T-cell (primary cell): ENCODE measurements at regions not wholly inside any gene's neighbourhood (a gene's known extent, or its start where the extent isn't known, plus 50 kb on each side); places are given as distances from the start of the nearest gene placed in this dataset.
A peak's percentile ranks its signal among the peaks of the same experiment; 100 is the strongest.

ENCODE experiments used
- ATAC-seq, 4 experiments: fragments of 200-7000 bp in 3 of 4; fragments of 150-1000 bp in 1 of 4; cut with Tn5 transposase; replicated peaks in 1 of 4; 1 replicate in 3 of 4; 2 replicates in 1 of 4; pipeline ENCODE4 v1.10.0; 2021; ENCODE audit warnings: moderate library complexity in 3 of 4, mild to moderate bottlenecking in 2 of 4, moderate number of reproducible peaks in 1 of 4
- CTCF ChIA-PET, 2 donors: fragments of 300-600 bp; sonication (Branson Sonifier 250); formaldehyde crosslinking; loops; one replicate each; lab custom pipeline; 2022; ENCODE audit warnings: antibody characterized with exemption in 2 of 2; lab: Charles Lee
- POLR2A ChIA-PET, 2 donors: fragments of 300-600 bp; sonication (Branson Sonifier 250); formaldehyde crosslinking; loops; one replicate each; lab custom pipeline; 2022; ENCODE audit warnings: antibody characterized with exemption in 2 of 2; lab: Charles Lee
- DNase-seq, 35 experiments: peaks; one replicate each; pipeline versions ENCODE4 v3.0.0 to v3.0.0-alpha.2; 2013 to 2023
- H3K27ac ChIP-seq: one replicate; pipeline ENCODE4 v1.5.1; 2013; ENCODE audit warnings: low read length
- H3K27me3 ChIP-seq, 2 experiments: replicated peaks in 1 of 2; 1 replicate in 1 of 2; 2 replicates in 1 of 2; pipeline versions ENCODE4 v1.6.1 to v1.7.0; 2013; ENCODE audit warnings: low read length in 1 of 2, mixed read lengths in 1 of 2; ENCODE audit not compliant: control insufficient read depth in 2 of 2, insufficient read depth in 2 of 2; ENCODE audit errors: extremely low read depth in 1 of 2
- H3K36me3 ChIP-seq, 2 donors: 1 replicate in 1 of 2; 2 replicates in 1 of 2; pipeline versions ENCODE4 v1.6.1 to v1.7.0; 2013; ENCODE audit warnings: low read length in 1 of 2; ENCODE audit not compliant: control insufficient read depth in 2 of 2, insufficient read depth in 1 of 2; ENCODE audit errors: extremely low read depth in 1 of 2
- H3K4me1 ChIP-seq, 2 experiments: 1 replicate in 1 of 2; 2 replicates in 1 of 2; pipeline versions ENCODE4 v1.6.1 to v1.7.0; 2013; ENCODE audit warnings: low read length in 2 of 2, mixed read lengths in 1 of 2; ENCODE audit not compliant: insufficient read depth in 2 of 2, control insufficient read depth in 1 of 2; ENCODE audit errors: extremely low read depth in 1 of 2
- H3K4me3 ChIP-seq, 2 donors: 1 replicate in 1 of 2; 2 replicates in 1 of 2; pipeline versions ENCODE4 v1.5.1 to v1.7.0; 2013; ENCODE audit warnings: mild to moderate bottlenecking in 2 of 2, low read length in 1 of 2, moderate library complexity in 1 of 2; ENCODE audit not compliant: control insufficient read depth in 1 of 2; ENCODE audit errors: extremely low read depth in 1 of 2
- H3K9me3 ChIP-seq: 2 replicates; pipeline ENCODE4 v1.7.0; 2013
- H3K27ac Mint-ChIP-seq, 2 donors: one replicate each; pipeline ENCODE4 v1.8.0; 2020 to 2021; ENCODE audit warnings: mild to moderate bottlenecking in 2 of 2, mixed read lengths in 2 of 2
- H3K27me3 Mint-ChIP-seq, 2 donors: one replicate each; pipeline ENCODE4 v1.8.0; 2021 to 2022; ENCODE audit warnings: mixed read lengths in 2 of 2
- H3K36me3 Mint-ChIP-seq: one replicate; pipeline ENCODE4 v1.8.0; 2021; ENCODE audit warnings: mixed read lengths
- H3K4me1 Mint-ChIP-seq, 3 donors: one replicate each; pipeline ENCODE4 v1.8.0; 2020 to 2022; ENCODE audit warnings: mixed read lengths in 3 of 3, mild to moderate bottlenecking in 1 of 3
- H3K4me3 Mint-ChIP-seq, 3 donors: one replicate each; pipeline ENCODE4 v1.8.0; 2020 to 2022; ENCODE audit warnings: mild to moderate bottlenecking in 3 of 3, mixed read lengths in 3 of 3, moderate library complexity in 3 of 3
- H3K9me3 Mint-ChIP-seq, 3 donors: one replicate each; pipeline ENCODE4 v1.8.0; 2020 to 2022; ENCODE audit warnings: mixed read lengths in 3 of 3
- WGBS: methylation state at CpG from one replicate; pipeline ENCODE4 v1.1.5; 2013; ENCODE audit warnings: missing lambda C conversion rate; ENCODE audit not compliant: insufficient coverage; 5-methylcytosine and 5-hydroxymethylcytosine counted together

GRCh38 chr4:24470666-24471485, 113.5 kb downstream of the DHX15 start:
- peak in 1 of 4 experiments; percentile 31 for ATAC-seq
- ChIA-PET CTCF (interaction anchor here in 1 of 2 donors (0.7 kb wide), 1 partner anchor 79 kb away, joined by 3 read pairs; no protein-coding TSS in a partner anchor), POLR2A (interaction anchor here in 1 of 2 donors (0.6 to 0.7 kb wide), 2 partner anchors 42 to 114 kb away, joined by 3 read pairs; partner anchors contain the start of gene DHX15)
- peaks cover 24 to 39% of the 10 kb centered on the region in 2 experiments for H3K27me3 ChIP-seq
- H3K9me3 Mint-ChIP-seq = no peaks in the 10 kb centered on the region
- H3K36me3 ChIP-seq = no peaks in the 10 kb centered on the region
- no peaks in the 10 kb centered on the region for H3K9me3 ChIP-seq
- H3K27ac Mint-ChIP-seq = peak overlapping the region in 1 of 2 donors; percentile 29
- no peak overlapping the region for H3K27ac ChIP-seq
- WGBS = under 1% methylated on average over 86 of the region's 90 CpGs
- peak in 3 of 35 experiments; percentile 7 to 38 (median 21) for DNase-seq
- H3K36me3 Mint-ChIP-seq = no peaks in the 10 kb centered on the region
- peaks cover 7 to 37% of the 10 kb centered on the region in 2 experiments for H3K4me1 ChIP-seq
- H3K4me3 Mint-ChIP-seq = peak overlapping the region; percentile 86 to 96 (median 92)
- H3K27me3 Mint-ChIP-seq = peaks cover 61 to 67% of the 10 kb centered on the region in 2 donors
- H3K4me1 Mint-ChIP-seq = peaks cover 32 to 41% (median 39%) of the 10 kb centered on the region in 3 donors
- H3K4me3 ChIP-seq = peak overlapping the region; percentile 49 to 53

- H3K36me3 ChIP-seq = no peaks in the 10 kb centered on the region
- no peak overlapping the region for H3K27ac Mint-ChIP-seq
- H3K9me3 Mint-ChIP-seq = no peaks in the 10 kb centered on the region
- peaks cover 26 to 35% (median 31%) of the 10 kb centered on the region in 3 donors for H3K4me1 Mint-ChIP-seq
- CTCF ChIA-PET = no interaction called here
- H3K27me3 Mint-ChIP-seq = peaks cover 74 to 77% of the 10 kb centered on the region in 2 donors
- DNase-seq (no peak), ATAC-seq (no peak)
- 88% methylated on average over 2 of the region's 5 CpGs for WGBS
- no peak overlapping the region for H3K4me3 Mint-ChIP-seq
- H3K36me3 Mint-ChIP-seq = no peaks in the 10 kb centered on the region
- H3K4me1 ChIP-seq = peaks cover 5 to 33% of the 10 kb centered on the region in 2 experiments
- POLR2A ChIA-PET = no interaction called here
- no peak overlapping the region for H3K4me3 ChIP-seq
- no peaks in the 10 kb centered on the region for H3K9me3 ChIP-seq
- peaks cover 18 to 40% of the 10 kb centered on the region in 2 experiments for H3K27me3 ChIP-seq
- no peak overlapping the region for H3K27ac ChIP-seq
Observed at GRCh38 chr4:24468071-24468470, 116.3 kb downstream of the DHX15 start.

- Histone ChIP-seq H3K4me3 (no peak overlapping the region), H3K9me3 (no peaks in the 10 kb centered on the region), H3K4me1 (peaks cover 0 to 1% of the 10 kb centered on the region in 2 experiments), H3K27me3 (peaks cover 11 to 19% of the 10 kb centered on the region in 2 experiments), H3K27ac (no peak overlapping the region), H3K36me3 (no peaks in the 10 kb centered on the region)
- H3K9me3 Mint-ChIP-seq = no peaks in the 10 kb centered on the region
- ATAC-seq (no peak), DNase-seq (no peak)
- peaks cover 69 to 72% of the 10 kb centered on the region in 2 donors for H3K27me3 Mint-ChIP-seq
- 78% methylated on average over 6 of the region's 7 CpGs for WGBS
- H3K36me3 Mint-ChIP-seq = no peaks in the 10 kb centered on the region
- POLR2A ChIA-PET = no interaction called here
- CTCF ChIA-PET = no interaction called here
- no peak overlapping the region for H3K27ac Mint-ChIP-seq
- H3K4me1 Mint-ChIP-seq = peaks cover 6 to 13% (median 12%) of the 10 kb centered on the region in 3 donors
- H3K4me3 Mint-ChIP-seq = no peak overlapping the region
Observed at GRCh38 chr4:24464566-24464965, 119.8 kb downstream of the DHX15 start.

GRCh38 chr4:24456431-24456830, 127.9 kb downstream of the DHX15 start:
- no peak overlapping the region for H3K27ac Mint-ChIP-seq
- CTCF ChIA-PET = no interaction called here

GRCh38 chr4:24453951-24454350, 130.4 kb downstream of the DHX15 start:
- ChIA-PET POLR2A (no interaction called here), CTCF (no interaction called here)
- Mint-ChIP-seq H3K27ac (no peak overlapping the region), H3K9me3 (no peaks in the 10 kb centered on the region), H3K4me3 (no peak overlapping the region), H3K4me1 (no peaks in the 10 kb centered on the region), H3K27me3 (peaks cover 24% of the 10 kb centered on the region in 2 donors), H3K36me3 (no peaks in the 10 kb centered on the region)
- H3K36me3 ChIP-seq = no peaks in the 10 kb centered on the region
- H3K4me3 ChIP-seq = no peak overlapping the region
- no peak for DNase-seq
- H3K27me3 ChIP-seq = peaks cover 0 to 2% of the 10 kb centered on the region in 2 experiments
- no peaks in the 10 kb centered on the region for H3K9me3 ChIP-seq
- ATAC-seq = no peak
- WGBS = no CpG with 5 or more reads among the region's 2 CpGs
- no peak overlapping the region for H3K27ac ChIP-seq
- H3K4me1 ChIP-seq = no peaks in the 10 kb centered on the region

More at GRCh38 chr4:24456431-24456830, 127.9 kb downstream of the DHX15 start:
- Mint-ChIP-seq H3K36me3 (no peaks in the 10 kb centered on the region), H3K27me3 (peaks cover 19 to 21% of the 10 kb centered on the region in 2 donors), H3K4me3 (no peak overlapping the region), H3K4me1 (no peaks in the 10 kb centered on the region), H3K9me3 (no peaks in the 10 kb centered on the region)
- Histone ChIP-seq H3K4me1 (no peaks in the 10 kb centered on the region), H3K36me3 (no peaks in the 10 kb centered on the region), H3K4me3 (no peak overlapping the region), H3K27ac (no peak overlapping the region), H3K9me3 (no peaks in the 10 kb centered on the region), H3K27me3 (peaks cover 0 to 2% of the 10 kb centered on the region in 2 experiments)
- WGBS = 88% methylated on average over 2 of the region's 2 CpGs
- ATAC-seq (no peak), DNase-seq (no peak)
- POLR2A ChIA-PET = interaction anchor here in 1 of 2 donors (0.6 kb wide), 1 partner anchor 1211 kb away, joined by 3 read pairs; no protein-coding TSS in a partner anchor

GRCh38 chr4:24451870-24452269, 132.5 kb downstream of the DHX15 start:
- H3K27ac Mint-ChIP-seq = no peak overlapping the region
- ChIA-PET POLR2A (no interaction called here), CTCF (no interaction called here)
- H3K4me1 ChIP-seq = no peaks in the 10 kb centered on the region
- no peaks in the 10 kb centered on the region for H3K9me3 ChIP-seq
- peaks cover 33 to 34% of the 10 kb centered on the region in 2 donors for H3K27me3 Mint-ChIP-seq
- H3K27me3 ChIP-seq = peaks cover 0 to 7% of the 10 kb centered on the region in 2 experiments
- no peak overlapping the region for H3K27ac ChIP-seq
- DNase-seq = no peak
- H3K9me3 Mint-ChIP-seq = no peaks in the 10 kb centered on the region
- H3K4me1 Mint-ChIP-seq = no peaks in the 10 kb centered on the region
- H3K36me3 ChIP-seq = no peaks in the 10 kb centered on the region
- WGBS = no CpG with 5 or more reads among the region's 2 CpGs
- no peak overlapping the region for H3K4me3 ChIP-seq
- ATAC-seq = no peak
- H3K4me3 Mint-ChIP-seq = no peak overlapping the region
- no peaks in the 10 kb centered on the region for H3K36me3 Mint-ChIP-seq
